Erythroblast (primary cell): ENCODE measurements at regions not wholly inside any gene's neighbourhood (a gene's known extent, or its start where the extent isn't known, plus 50 kb on each side); places are given as distances from the start of the nearest gene placed in this dataset.

ENCODE experiments used
- DNase-seq, 2 experiments: peaks; one replicate each; lab custom pipeline; 2025; lab: John Stamatoyannopoulos, UW
- GATA1 ChIP-seq: IDR thresholded peaks from 2 replicates; pipeline ENCODE4 v1.6.1; 2011; ENCODE audit warnings: low read depth, mild to moderate bottlenecking, control low read depth, low read length, moderate library complexity
- POLR2A ChIP-seq: IDR thresholded peaks from 2 replicates; pipeline ENCODE4 v1.6.1; 2011; ENCODE audit warnings: mild to moderate bottlenecking, low read length

DNA sequence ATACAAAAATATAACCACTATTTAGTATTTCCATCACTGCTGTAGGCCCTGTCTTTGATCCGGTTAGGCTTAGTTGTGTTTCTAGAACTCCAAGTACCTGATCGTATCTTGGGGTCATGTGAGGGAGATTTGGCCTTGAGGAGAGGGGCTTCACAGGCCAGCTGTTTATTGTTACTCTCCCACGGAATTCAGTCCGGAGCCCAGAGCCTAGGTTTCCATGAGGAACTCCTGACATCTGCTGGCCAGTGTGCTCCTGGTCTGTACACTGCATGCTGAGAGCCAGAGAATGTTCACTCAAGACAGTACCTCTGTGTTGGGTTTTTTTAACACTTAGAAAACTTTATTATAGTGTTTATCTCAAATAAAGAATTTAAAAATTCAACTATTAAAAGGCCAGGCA is 341.0 kb upstream of the TMEM132C start:
- no peak for DNase-seq
- TF ChIP-seq GATA1 (no peak), POLR2A (no peak)

DNA sequence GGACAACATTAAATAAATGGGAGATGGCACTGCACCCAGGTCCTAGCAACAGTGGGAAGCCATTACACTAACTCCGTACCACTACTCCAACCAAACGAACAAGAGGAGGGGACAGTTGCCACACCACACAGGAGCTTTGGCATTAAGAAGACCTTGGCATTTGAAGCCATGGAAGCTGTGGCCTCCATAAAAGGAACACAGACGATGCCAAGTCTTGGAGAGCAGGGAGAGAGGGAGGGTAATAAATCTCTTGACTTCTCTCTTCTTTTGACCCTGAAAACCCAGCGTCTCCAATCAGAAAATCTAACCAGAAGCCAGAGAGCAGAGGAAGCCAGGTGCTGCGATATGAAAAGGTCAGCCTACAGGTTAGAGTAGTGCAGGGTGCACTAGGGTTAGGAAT is 338.8 kb upstream of the TMEM132C start:
- TF ChIP-seq GATA1 (no peak), POLR2A (no peak)
- no peak for DNase-seq

DNA sequence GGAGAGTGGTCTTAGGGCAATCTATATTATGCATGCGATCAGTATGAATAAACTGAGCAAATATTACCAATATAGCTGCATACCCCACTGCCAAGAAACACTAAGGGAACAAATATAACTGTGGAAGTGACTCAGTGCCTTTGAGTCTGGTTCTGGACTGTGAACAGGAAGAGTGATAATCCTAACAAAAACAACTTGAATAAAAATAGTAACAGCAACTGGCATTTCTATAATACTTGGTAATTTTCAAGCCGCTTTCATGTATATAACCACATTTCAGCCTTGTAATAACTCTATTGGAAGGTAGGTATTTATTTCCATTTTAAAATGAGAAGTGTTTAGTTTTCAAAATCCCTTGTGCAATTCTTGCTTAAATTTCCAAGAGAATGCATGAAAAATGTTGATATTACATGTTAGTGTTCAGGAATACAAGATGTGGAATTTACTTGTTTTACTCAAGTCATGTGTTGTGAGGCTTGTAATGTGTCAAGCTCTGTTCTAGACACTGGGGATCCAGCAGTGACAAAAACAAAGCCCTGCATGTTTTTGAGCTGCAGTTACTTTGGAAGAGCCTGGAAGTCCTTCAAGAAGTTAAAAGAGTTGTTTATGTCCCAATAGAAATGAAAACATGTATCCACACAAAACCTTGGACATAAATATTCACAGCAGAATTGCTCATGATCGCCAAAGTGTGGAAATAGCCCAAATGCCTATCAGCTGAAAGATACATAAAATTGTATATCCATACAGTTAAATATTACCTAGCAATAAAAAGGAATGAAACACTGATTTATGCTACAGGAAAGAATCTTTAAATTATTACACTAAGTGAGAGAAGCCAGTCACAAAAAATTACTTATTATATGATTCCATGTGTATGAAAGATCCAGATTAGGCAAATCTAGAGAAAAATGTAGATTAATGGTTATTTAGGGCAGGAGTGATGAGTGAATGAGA is 338.1 kb upstream of the TMEM132C start:
- TF ChIP-seq GATA1 (no peak), POLR2A (no peak)
- DNase-seq: no peak

DNA sequence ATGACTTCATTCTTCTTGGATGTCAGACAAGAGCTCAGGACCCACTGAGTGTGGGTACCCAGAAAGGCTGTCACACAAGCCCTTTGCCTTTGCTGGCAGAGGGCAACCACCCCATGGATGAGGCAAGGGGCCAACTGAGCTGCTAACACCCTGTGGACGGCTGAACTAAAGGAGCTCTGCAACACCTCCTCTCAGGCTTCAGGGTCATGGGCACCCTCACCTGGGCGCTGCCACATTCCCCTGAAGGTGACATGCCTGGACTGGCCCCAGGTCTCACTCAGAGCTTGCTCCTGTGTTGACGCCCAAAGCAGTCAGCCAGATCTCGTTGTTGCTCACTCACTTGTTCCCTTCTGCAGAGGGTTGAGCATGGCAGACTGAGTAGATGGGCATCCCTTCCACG is 336.8 kb upstream of the TMEM132C start:
- TF ChIP-seq POLR2A: no peak
- no peak for TF ChIP-seq GATA1
- no peak for DNase-seq

DNA sequence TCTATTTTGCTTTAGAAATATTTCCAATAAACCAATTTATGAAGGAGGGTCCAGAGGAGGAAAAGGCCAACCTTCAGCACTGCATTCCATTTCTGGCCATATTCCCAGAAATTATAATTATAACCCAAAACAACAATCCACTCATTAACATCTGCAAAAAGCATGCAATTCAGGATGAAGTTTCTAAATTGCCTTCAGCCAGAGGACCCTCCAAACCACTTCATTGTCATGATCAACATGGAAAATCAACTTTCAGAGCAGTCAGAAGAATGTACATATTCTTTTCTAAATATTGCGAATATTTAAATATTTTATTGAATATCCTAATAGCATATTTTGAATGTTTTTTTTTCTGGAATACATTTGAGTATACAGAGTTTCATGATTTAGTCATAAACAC is 332.6 kb upstream of the TMEM132C start:
- no peak for TF ChIP-seq POLR2A
- TF ChIP-seq GATA1: no peak
- DNase-seq: no peak

DNA sequence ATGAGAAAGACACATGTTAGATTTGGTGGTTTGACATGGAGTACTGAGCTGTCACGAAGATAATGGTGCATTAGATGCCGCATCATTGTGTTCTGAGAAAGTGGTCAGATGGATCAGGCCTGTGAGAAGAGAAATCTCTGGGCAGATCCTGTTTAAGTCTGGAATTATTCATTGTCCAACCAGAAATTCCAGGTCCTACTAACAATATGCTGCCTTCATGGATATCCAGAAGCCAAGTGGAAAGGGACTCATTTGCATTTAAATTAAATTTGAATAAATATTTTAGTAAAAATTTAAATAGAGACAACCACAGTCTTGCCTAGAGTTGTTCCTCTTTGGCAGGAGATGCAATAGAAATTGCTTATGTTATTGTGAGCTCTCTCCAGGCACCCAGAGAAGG is 330.5 kb upstream of the TMEM132C start:
- DNase-seq: no peak
- TF ChIP-seq GATA1: no peak
- TF ChIP-seq POLR2A: no peak

DNA sequence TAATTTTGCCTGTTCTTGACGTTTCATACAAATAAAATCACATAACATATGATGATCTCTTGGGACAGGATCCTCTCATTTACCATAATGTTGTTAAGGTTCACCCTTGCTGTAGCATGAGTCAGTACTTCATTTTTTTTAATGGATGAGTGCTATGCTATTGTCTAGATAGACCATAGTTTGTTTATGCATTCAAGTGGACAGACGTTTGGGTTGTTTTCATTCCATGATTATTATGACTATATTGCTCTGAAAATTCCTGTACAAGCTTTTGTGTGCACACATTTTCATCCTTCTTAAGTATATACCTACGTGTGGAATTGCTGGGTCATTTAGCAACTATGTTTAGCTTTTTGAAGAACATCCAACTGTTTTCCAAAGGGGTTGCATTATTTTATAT is 325.6 kb upstream of the TMEM132C start:
- DNase-seq: no peak
- TF ChIP-seq GATA1: no peak
- TF ChIP-seq POLR2A: no peak

DNA sequence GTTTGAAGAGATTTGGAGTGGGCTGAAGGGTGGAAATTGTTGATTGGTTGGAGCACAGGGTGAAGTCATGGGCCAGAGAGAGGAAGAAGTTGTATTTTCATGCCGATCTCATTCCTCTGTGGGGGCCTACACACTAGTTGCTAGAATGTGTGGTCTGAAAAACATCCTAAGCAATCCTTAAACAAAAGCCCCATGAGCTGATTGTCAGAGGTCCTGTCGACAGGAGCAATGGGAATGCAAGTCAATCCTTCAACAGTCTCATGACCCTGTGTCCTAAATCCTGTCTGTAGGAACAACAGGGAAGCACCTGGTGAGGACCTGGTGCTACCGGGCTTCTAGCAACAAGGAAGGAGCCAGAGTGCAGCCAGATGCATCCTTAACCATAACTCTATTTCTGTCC is 324.0 kb upstream of the TMEM132C start:
- DNase-seq: no peak
- no peak for TF ChIP-seq GATA1
- TF ChIP-seq POLR2A: no peak

DNA sequence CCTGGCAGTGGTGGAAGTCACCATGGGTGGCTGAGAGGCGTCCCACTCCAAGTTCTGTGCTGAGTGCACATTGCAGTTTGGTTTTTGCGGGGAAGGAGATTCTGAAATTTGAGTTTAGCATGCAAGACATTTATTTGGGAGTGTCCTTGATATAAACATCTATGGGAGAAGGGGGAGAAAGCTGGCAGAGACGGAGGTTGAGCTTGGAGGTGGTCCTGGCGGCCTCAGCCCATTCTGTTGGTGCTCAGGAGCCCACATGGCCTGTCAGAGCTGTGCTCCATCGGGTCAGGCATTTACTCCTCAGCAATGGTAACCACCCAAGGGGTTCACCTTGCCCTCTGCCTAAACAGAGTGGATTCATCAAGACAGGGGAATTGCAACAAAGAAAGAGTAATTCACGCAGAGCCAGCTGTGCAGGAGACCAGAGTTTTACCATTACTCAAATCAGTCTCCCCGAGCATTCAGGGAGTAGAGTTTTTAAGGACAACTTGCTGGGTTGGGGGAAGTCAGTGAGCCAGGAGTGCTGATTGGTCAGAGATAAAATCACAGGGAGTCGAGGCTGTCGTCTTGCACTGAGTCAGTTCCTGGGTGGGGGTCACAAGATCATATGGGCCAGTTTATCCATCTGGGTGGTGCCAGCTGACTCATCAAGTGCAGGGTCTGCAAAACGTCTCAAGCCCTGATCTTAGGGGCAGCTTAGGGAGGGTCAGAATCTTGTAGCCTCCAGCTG is 323.3 kb upstream of the TMEM132C start:
- DNase-seq: no peak
- TF ChIP-seq POLR2A (no peak), GATA1 (no peak)

DNA sequence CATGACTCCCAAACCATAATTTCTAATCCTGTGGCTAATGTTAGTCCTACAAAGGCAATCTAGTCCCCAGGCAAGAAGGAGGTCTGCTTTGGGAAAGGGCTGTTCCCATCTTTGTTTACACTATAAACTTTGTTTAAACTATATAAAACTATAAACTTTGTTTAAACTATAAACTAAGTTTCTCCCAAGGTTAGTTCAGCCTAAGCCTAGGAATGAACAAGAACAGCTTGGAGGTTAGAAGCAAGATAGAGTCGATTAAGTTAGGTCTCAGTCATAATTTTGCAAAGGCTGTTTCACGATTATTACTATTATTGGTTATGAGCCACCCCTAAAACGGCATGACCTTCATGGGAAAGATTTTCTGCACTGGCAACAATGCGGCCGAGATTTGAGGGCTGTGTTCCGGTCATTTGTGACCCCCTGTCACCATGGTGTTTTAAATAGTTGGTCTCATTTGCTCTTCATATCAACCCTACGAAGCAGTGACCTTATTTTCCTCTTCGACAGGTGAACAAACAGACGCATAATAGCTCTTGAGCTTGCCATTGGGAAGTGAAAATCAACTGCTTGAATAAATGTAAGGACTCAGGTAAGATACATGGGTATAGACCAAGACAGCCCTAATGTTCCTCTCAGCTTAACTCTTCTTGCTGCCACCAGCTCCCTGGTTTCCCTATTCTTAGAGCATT is 322.6 kb upstream of the TMEM132C start:
- TF ChIP-seq GATA1: no peak
- TF ChIP-seq POLR2A: no peak
- no peak for DNase-seq

DNA sequence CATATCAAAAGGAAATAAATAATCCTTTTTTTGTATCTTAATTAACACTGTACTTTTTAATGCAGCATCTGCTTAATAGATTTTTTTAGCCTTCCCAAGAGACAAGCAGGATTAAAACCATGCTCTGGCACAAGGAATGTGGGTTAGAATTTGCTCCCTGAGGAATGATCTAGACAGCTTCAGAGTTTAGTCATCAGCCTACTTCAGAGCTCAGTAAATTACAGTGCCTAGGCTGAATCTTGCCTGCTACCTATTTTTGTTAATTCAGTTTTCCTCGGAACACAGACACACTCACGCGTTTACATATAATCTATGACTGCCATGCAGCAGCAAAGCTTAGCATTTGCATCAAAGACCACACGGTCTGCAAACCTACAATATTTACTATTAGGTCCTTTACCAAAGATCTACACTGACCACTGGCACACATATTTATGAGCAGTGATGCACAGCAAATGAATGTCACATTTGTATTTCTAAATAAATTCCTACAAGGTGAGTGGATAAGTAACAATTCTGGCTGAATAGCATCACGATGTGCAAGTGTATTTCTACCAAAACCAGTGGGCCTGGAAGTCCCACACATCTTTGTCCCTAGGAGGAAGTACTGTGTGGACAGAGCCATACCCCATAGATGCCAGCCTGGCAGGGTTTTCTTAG is 309.8 kb upstream of the TMEM132C start:
- DNase-seq: no peak
- no peak for TF ChIP-seq GATA1
- TF ChIP-seq POLR2A: no peak

DNA sequence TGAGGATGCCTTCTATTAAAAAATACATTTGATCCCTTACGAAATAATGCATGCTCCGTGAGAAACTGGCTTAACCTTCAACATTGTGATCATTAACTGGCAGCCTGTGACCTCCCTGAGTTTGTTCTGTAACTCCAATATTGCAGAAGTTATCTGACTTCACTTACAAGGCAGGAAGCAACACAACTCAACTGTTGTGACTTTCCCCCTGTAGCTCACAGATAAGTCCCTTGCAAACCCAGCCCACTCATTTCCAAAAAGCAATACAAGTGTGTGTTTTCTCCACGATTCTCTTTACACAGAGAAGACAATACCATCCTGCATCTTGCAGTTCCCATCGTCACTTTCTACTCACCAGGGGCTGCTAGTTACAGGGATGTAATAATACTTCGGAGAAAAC is 304.7 kb upstream of the TMEM132C start:
- TF ChIP-seq POLR2A (no peak), GATA1 (no peak)
- no peak for DNase-seq

DNA sequence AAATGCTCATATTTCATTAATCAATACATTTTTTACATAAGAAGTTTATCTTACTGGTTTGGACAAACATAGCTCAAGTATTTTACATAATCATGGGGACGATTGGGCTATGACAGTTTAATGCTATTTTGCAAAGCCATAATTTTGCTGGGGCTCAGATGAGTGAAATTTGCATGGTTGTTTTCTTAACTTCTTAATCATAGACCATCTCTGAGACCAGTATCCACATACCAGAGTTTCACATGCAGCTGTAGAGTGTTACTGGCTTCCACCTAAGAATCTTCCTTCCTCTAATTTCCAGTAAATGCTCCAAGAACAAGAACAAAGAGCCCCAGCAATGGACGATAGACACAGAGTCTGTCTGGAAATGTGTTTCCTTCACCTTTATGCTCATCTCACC is 303.0 kb upstream of the TMEM132C start:
- TF ChIP-seq GATA1 (no peak), POLR2A (no peak)
- DNase-seq: no peak

DNA sequence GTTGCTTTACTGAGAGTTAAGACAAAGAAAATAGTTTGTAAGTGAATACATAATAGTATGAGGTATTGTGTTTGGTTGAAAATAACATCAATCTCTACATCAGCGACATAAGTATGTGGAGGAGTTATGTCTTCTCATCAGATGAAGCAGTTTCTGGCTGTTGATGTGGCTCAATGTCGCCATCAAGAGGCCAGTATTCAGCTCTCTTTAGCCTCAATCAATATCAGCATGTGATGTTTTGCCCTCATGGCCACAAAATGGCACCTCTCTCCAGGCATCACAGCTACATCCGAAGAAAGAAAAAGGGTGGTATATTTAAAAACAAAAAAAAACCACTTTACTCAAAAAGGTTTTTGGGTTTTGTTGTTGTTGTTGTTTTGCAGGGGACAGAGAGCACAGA is 302.3 kb upstream of the TMEM132C start:
- TF ChIP-seq GATA1 (no peak), POLR2A (no peak)
- DNase-seq: peak in 1 of 2 experiments; percentile 0
